NCI-H2227 treated with DMSO at 0.1 percent for 48 hours (cell line): ENCODE measurements at regions not wholly inside any gene's neighbourhood (a gene's known extent, or its start where the extent isn't known, plus 50 kb on each side); places are given as distances from the start of the nearest gene placed in this dataset.
"Not testable (repeated sequence)": the region's sequence is repeated elsewhere in the genome, so short reads cannot be mapped to it uniquely, and the experiment has no call there.

Source experiments
- DNase-seq: peaks from one replicate; lab custom pipeline; 2025; lab: John Stamatoyannopoulos, UW

DNA sequence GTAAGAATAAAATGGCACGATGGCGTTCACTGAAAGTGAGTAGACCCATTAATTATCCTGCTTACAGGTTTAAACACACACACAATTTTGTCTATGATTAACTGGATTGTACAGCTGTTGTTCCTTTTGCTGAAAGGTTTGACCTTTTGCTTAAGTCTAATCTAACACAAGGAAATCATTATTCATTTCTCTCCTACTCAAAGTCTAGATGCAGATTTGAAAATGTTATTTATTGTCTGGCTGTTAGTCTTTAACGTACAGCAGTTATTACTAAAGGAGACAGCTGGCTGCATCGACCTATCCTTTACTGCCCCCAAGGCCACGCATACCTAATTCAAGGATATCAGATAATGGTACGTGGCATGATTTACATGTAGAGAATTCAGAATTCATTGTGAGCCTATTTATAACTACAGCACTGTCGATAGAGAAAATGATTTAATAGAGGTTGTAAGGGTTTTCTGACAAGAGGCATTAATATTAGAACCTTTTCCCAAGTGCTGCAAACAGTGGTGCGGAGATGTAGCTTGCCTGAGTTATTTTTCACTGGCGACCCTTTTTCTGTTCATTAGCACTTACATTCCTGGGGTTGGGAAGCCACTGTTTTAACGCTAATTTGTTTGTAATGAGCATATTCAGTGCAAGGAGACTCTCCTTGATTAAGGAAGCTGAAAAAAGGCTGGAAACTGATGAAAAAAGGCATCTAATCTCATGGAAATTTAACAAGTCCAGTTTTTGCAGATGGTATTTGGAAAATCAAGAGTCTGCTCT is 368.4 kb upstream of the GRAMD2B start:
- peak; percentile 16 for DNase-seq

DNA sequence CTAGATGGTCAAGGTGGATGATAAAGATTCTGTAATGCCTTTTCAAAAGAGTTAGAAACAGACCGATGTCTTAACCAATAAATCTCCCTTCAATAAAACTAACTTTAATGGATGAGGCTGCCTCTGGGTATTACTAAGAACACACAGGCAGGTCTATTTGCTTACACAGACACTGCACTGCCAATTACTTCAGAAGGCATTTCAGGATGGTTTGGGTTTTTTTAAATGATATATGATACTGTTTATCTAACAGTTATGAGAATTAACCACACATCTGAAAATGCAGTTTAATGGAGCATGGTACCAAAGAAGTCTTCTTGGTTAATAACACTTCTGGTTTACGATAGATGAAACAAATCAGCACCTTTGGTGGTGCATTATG is 367.9 kb upstream of the GRAMD2B start:
- no peak for DNase-seq

DNA sequence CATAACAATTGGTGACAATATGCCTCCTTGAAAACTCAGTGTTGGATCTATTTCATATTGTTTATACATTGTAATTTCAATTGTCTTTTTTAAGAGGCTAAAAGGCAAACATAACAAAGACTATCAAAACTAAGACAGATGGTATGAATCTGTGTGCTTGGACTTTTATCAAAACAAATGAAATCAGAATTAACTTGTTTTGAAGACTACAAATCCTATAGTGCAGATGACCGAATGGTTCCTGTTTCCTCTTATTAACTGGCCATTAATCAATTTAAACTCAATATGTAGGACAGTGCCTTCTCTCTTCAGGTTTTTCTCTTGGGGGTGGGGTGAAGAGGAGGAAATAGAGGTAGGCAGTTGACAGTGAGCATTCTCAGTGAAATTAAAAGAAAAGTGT is 366.9 kb upstream of the GRAMD2B start:
- no peak for DNase-seq

DNA sequence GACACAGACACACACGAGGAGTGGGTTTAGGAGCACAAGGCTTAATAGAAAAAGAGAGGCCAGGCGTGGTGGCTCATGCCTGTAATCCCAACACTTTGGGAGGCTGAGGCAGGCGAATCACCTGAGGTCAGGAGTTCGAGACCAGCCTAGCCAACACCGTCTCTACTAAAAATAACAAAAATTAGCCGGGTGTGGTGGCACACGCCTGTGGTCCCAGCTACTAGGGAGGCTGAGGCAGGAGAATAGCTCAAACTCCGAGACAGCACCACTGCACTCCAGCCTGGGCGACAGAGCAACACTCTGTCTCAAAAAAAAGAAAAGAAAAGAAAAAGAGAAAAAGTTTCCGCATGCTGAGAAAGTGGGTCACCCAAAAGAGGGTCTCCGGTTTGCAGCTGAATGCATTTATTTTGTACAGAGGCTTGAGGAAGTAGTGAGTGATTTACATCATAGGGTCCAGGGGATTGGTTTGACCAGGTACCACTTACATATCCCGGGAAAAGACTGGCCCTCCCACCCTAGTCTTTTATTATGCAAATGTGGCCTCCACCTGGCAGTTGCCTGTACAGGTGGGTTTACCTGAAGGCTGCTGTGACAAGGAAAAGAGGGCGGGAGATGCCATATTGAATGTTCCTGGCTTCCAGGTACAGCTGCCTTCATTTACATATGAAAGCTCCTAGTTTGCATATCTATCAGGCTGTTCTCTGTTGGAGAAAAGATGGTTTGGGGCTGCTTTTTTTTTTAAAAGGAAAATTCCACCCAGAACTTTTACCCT is 366.2 kb upstream of the GRAMD2B start:
- no peak for DNase-seq

DNA sequence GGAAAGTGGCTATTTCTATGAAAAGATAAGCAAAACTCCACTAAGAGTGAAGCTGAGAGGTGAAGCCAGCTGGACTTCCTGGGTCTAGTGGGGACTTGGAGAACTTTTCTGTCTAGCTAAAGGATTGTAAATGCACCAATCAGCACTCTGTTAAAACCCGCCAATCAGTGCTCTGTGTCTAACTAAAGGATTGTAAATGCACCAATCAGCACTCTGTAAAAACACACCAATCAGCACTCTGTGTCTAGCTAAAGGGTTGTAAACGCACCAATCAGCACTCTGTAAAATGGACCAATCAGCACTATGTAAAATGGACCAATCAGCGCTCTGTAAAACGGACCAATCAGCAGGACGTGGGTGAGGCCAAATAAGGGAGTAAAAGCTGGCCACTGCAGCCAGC is 364.8 kb upstream of the GRAMD2B start:
- not testable (repeated sequence) for DNase-seq

DNA sequence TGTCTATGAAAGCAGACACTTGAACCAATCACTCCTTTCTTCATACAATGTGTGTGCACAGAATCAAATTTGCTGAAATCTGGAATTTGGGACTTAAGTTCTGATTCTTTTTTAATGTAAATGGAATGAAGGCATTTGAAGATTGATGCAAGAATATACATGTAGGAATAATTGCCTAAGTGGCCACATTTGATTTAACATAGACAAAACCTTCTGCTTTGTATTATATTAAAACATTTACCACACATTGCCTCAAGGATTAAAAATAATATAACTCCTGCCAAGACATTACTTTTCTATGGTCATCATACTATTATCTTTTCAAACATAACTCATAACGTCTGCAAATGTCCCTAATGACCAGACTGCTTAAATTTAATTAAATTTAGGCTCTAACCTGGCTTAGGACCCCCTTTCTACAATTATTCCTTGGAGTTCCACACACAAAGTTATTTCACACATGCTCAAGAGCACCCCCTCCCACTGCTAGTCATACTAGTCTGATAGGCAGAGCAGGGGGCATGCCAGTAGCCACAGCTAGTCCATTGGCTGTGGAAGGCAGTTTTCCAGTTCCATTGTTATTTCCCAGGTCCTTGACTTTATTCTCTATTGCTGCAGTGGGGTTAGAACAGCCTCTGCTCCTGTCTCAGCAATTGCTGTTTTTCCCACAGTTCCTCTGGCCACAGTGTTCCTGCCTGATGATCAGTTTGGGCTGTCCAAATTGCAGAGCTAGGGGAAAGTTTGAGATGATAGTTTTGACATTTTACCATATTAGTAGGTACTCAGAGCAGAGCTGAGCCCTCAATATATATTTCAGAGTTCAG is 360.6 kb upstream of the GRAMD2B start:
- DNase-seq = no peak

DNA sequence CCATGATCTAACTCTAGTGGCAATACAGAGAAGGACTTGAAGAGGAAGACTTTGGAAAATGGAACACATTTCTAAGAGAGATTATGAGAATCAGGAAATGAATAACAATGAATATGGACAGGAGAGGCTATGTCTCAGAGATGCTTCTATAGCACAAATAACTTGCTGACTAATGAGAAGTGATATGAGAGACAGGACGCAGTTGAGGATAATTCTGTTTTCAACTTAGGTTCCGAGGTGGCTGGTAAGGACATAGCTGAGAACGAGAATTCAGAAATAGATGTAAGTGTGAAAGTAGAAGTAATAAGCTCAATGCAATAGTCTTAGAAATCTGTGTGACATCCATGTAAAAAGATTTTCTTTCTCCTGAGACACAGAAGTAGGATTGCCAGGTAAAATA is 358.1 kb upstream of the GRAMD2B start:
- no peak for DNase-seq

DNA sequence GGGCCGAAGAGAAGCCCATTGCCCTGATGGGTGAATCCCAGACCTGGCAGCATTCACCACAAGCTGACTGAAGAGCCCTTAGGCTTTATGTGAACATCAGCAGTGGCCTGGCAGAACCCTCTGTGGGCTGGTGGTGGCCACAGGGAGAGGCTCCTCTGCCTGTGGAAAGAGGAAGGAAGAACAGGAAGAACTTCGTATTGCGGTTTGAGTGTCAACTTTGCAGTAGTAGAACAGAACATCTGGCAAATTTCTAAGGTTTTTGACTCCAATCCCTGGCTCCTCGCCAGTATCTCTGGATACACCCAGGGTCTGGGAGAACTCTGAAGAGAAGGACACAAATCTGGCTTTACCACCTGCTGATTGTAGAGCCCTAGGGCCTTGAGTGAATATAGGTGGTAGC is 356.4 kb upstream of the GRAMD2B start:
- DNase-seq = no peak

DNA sequence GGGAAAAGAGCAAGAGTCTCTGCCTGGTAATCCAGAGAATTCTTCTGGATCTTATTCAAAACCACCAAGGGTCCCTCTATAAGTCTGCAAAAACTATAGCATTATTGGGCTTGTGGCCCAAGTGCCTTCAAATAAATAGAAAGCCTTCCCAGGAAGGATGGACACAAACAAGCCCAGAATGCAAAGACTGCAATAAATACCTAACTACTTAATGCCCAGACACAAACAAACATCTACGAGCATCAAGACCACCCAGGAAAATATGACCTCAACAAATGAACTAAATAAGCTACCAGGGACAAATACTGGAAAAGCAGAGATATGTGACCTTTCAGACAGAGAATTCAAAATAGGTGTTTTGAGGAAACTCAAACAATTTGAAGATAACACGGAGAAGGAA is 355.8 kb upstream of the GRAMD2B start:
- DNase-seq = no peak

DNA sequence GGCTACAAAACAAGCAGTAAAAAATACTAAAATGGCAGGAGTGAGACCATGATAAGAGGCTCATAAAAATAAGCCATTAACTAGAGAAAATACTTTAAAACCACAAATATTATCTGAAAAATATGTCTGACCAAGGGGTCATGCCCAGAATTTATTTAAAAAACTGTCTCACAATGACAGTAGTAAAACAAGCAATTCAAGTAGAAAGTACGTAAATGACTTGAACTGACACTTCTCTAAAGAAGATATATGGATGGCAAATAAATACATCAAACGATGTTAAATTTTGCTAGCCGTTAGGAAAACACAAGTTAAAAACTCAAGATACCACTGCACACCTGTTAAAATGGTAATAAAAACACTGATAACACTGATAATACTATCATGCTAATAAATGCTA is 353.9 kb upstream of the GRAMD2B start:
- DNase-seq = no peak

DNA sequence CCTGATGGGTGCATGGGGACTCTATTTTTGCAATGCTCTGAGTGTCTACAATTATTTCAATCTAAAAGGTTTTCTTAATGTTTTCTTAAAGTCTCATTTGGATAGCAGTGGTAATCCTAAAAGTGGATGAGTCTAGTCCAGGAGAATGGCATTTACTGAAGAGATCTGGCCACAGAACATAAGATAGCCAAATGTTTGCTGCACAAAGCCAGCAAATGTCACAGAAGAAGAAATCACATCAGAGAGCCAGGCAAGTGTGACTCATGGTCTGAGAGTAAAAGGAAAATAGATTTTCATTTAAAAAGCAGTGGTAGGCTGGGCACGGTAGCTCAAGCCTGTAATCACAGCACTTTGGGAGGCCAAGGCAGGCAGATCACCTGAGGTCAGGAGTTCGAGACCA is 352.7 kb upstream of the GRAMD2B start:
- DNase-seq = no peak

DNA sequence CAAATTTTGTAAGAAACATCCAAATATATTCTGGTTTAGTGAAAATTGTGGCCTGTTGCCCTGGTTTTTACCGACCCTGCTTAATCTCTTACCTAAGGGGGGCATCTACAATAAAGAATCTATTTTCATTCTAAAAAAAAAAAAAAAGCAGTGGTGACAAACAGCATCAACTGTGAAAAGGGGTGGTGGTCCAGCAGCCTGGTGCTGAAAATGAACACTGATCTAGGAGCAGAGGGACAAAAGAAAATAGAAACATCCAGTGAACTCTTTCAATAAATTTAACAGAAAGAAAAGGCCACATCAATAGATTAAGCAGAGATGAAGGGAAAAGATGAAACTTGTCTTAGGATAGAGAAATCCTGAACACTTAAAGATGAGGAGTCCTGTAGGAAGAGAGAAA is 348.7 kb upstream of the GRAMD2B start:
- no peak for DNase-seq

DNA sequence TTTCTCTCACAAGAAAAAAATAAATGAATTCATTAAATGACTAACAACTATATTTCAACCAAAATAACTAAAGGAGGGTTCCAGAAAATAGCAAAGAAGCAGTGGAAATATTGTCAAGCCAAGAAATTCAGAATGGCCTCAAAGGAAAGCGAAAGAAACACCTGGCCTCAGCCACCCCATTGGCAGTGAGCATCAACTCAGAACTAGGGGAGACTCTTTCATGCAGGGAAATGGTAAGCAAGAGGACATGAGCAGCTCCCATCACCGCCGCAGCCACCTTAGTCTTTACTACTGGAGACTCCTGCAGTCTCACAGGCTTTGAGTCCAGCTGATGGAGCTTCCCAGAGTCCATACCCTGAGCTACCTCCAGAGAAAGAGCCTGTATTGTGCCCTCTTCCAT is 343.9 kb upstream of the GRAMD2B start:
- DNase-seq = no peak

DNA sequence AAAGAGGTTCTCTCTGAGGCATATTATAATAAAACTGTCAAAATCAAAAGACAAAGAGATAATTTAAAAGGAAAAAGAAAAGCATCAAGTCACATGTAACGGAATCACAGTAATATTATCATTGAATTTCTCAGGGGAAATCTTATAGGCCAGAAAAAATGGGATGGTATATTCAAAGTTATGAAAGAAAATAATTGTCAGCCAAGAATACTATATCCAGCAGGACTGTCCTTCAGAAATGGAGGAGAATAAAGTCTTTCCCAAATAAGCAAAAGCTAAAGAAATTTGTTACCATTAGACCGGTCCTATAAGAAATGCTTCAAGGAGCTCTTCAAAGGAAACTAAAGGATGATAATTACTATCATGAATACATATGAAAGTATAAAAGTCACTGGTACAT is 342.0 kb upstream of the GRAMD2B start:
- no peak for DNase-seq

DNA sequence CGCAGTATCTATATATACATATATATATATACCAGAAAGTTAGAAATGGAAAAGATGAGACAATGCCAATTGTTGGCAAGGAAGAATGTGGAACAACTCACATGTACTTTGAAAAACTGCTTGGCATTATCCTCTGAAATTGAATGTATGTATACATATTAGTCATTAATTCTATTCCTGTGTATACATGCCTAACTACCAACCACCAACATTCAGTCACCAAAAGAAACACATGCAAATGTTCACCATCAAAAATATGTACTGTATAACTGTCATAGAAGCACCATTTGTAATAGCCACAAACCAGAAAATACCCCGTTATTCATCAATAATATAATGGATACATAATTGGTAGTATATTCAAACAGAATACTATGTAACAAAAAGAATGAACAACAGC is 330.2 kb upstream of the GRAMD2B start:
- no peak for DNase-seq

DNA sequence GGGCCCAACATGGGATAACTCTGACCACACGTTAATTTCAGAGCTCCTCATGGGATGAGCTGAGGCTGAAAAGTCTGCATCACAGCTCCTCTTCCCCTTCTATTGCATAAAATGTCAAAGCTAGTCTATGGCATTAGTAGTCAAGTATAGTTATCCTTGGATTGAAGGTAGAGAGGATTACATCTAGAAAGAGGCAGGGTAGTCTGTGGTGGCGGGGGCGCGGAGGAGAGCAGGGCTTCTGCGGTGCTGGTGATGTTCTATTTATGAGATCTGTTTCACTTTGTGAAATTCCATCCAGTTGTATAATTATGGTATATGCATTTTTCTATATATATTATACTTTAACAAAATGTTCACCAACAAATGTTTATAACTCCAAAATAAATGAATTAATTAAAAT is 329.5 kb upstream of the GRAMD2B start:
- DNase-seq = no peak

DNA sequence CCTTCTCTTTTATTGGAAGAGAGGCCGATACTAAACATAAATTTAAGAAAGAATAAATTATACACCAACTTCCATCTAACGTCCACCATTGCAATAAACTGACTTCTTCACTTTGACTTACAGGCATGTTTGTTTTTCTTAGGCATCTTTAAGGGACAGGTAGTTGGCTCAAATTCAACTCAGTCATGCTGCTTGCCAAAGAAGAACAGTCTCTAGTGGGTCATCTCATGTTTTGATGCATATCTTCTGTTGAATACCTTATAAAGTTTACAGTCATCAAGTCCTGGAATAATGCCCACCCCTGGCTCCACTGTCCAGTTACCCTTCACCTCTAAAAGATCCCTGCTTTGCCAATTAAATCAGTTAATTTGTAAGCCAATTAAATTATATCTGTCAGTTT is 328.2 kb upstream of the GRAMD2B start:
- no peak for DNase-seq

DNA sequence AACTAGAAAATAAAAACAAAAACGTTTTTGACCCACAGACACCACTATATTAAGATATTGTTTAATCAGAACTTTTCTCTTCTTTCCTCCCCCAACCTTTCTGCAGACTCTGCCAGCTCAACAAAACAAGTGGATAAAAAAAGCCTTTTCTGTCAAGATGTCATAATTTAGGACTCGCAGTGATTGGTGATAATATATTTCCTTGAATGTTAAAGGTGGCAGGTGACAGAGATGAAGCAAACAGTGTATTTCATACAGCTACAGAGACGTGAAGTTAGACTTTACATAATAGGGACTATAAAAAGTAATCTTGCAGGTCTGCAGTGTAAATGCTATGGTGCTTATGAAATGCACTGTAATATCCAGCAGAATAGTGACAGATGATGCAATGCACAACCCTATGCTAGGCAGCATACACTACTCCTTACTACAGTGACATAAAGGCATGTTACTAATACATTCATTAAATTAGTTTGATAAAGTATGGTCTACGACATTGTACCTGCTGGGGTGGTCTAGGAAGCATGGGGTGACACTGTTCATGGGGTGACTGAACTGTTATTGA is 326.7 kb upstream of the GRAMD2B start:
- no peak for DNase-seq

DNA sequence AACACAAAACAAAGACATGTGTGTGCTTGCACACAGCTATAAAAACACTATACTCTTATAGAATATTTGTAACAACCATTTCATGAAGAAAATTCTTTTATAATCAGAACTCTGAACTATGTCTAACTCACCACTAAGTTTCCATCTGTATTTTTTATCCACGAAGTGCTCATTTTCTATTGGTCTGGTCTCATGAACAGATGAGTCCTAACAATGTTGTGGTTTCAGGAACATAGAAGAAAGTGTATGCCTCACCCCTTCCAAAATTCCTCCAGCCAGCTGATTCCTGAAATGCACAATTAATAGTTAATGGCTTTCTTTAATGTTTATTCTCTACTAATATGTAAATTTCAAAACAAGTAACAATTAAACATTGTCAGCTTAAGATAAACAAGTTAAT is 325.3 kb upstream of the GRAMD2B start:
- DNase-seq = no peak

DNA sequence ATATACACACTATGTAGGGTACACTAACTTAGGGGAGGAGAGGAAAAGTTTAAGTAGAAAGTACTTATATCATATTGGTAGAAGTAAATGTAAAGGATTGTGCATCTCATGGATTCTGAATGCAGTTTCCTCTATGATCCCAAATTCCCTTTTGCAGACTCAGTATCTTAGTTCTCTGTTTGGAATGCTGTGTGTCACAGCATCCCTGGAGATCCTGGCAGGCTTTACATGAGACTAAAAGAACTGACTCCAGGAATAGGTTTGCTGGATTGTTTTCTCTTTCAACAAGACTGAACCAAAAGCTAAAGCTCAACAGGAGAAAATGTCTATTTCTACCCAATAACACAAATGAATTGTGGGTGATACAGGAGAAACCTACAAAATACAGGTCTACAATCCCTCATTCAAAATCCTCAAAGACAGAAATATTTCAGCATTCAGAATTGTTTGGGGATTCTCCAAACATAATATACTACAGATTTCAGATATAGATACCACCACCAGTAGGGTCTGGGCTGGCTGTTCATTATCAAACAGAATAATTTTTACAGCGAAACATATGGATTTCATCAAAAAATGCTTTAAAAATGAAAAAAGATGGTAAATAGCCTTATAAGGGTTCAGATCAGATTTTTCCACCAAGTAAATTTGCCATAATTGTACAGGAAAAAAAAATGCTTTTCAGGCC is 324.7 kb upstream of the GRAMD2B start:
- DNase-seq = no peak

DNA sequence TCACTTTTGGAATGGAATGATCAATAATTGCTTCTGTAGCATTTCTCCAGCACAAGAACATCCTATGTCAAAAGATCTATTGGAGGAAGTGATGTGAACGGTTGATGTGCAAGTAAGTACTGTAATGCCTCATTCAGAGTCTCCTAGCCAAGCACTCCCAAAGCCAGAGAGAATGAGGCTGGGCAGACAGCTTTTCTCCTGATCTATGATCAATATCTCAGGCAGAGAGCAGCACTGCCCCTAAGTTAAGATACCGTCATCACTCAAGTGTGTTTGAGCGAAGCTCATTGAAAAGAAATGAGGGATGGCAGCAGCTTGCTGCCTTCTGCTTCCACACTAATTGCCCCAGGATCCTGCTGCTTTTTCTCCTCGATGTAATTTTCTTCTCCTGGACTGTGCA is 324.1 kb upstream of the GRAMD2B start:
- no peak for DNase-seq

DNA sequence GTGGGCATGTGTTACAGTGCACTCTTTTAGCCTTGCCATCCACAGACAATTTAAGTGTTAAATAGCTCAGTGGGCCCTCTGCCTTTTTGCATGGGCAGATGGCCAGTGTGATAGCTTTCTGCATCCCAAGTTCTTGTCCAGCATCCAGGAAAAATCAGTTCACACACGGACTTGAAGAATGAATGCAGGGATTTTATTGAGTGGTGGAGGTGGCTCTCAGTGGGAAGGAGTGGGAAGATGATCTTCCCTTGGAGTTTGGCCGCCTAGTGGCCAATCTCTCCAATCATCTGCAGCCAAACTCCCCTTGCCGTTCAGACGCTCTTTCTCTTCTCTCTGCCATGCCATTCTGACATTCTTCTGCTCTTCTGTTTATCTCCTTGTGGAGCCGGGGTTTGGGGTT is 322.4 kb upstream of the GRAMD2B start:
- no peak for DNase-seq
